CD14-positive monocyte (primary cell): ENCODE measurements at regions not wholly inside any gene's neighbourhood (a gene's known extent, or its start where the extent isn't known, plus 50 kb on each side); places are given as distances from the start of the nearest gene placed in this dataset.

ENCODE experiments used
- DNase-seq, 3 donors: peaks; one replicate each; pipeline ENCODE4 v3.0.0-alpha.2; 2011 to 2022
- H2AFZ ChIP-seq: 2 replicates; pipeline ENCODE4 v1.6.0; 2012; ENCODE audit warnings: mild to moderate bottlenecking, low read depth, low read length, inconsistent platforms; ENCODE audit not compliant: insufficient read depth, poor library complexity, severe bottlenecking
- H3K27ac ChIP-seq, 2 donors: 1 replicate in 1 of 2; 2 replicates in 1 of 2; pipeline ENCODE4 v1.5.1; 2012 to 2013; ENCODE audit warnings: low read length in 2 of 2, control low read depth in 1 of 2, inconsistent platforms in 1 of 2, low read depth in 1 of 2, mild to moderate bottlenecking in 1 of 2
- H3K27me3 ChIP-seq, 2 donors: one replicate each; pipeline versions ENCODE4 v1.6.0 to v1.6.1; 2011 to 2013; ENCODE audit warnings: low read length in 2 of 2; ENCODE audit not compliant: control insufficient read depth in 2 of 2, insufficient read depth in 2 of 2
- H3K36me3 ChIP-seq, 2 donors: replicated peaks in 1 of 2; 1 replicate in 1 of 2; 2 replicates in 1 of 2; pipeline versions ENCODE4 v1.5.1 to v1.6.1; 2012 to 2013; ENCODE audit warnings: low read length in 2 of 2, control low read depth in 1 of 2, inconsistent platforms in 1 of 2, mild to moderate bottlenecking in 1 of 2; ENCODE audit not compliant: insufficient read depth in 2 of 2, control insufficient read depth in 1 of 2
- H3K4me1 ChIP-seq, 2 donors: 1 replicate in 1 of 2; 2 replicates in 1 of 2; pipeline versions ENCODE4 v1.5.1 to v1.6.1; 2012 to 2013; ENCODE audit warnings: low read length in 2 of 2, control low read depth in 1 of 2, inconsistent platforms in 1 of 2, mild to moderate bottlenecking in 1 of 2, moderate library complexity in 1 of 2; ENCODE audit not compliant: insufficient read depth in 2 of 2, control insufficient read depth in 1 of 2
- H3K4me2 ChIP-seq: replicated peaks from 2 replicates; pipeline ENCODE3; 2012; ENCODE audit warnings: low read length, moderate library complexity, mild to moderate bottlenecking; ENCODE audit not compliant: poor library complexity, severe bottlenecking; ENCODE audit errors: extremely low read depth
- H3K4me3 ChIP-seq, 3 experiments: fragments of 200-600 bp in 1 of 3; sonication (generic) in 1 of 3; replicated peaks in 1 of 3; 1 replicate in 2 of 3; 2 replicates in 1 of 3; pipeline ENCODE4 v1.5.1; 2011 to 2013; ENCODE audit warnings: low read length in 3 of 3, mild to moderate bottlenecking in 3 of 3, control low read depth in 2 of 3, low read depth in 2 of 3, inconsistent platforms in 1 of 3, moderate library complexity in 1 of 3
- H3K79me2 ChIP-seq: 2 replicates; pipeline ENCODE4 v1.6.0; 2012; ENCODE audit warnings: mild to moderate bottlenecking, control low read depth, inconsistent platforms, low read length, moderate library complexity; ENCODE audit not compliant: insufficient read depth
- H3K9ac ChIP-seq: 2 replicates; pipeline ENCODE4 v1.6.0; 2017; ENCODE audit warnings: low read length, mild to moderate bottlenecking; ENCODE audit not compliant: insufficient read depth, poor library complexity, severe bottlenecking
- H3K9me3 ChIP-seq, 2 donors: replicated peaks in 1 of 2; 1 replicate in 1 of 2; 2 replicates in 1 of 2; pipeline versions ENCODE4 v1.5.1 to v1.6.1; 2012 to 2013; ENCODE audit warnings: low read length in 2 of 2, control low read depth in 1 of 2; ENCODE audit not compliant: control insufficient read depth in 1 of 2, insufficient read depth in 1 of 2
- H4K20me1 ChIP-seq: 2 replicates; pipeline ENCODE4 v1.6.0; 2012; ENCODE audit warnings: mild to moderate bottlenecking, low read length, control low read depth, moderate library complexity; ENCODE audit not compliant: insufficient read depth
- H3K27ac Mint-ChIP-seq, 7 donors: one replicate each; pipeline ENCODE4 v1.8.0; 2020; ENCODE audit warnings: mild to moderate bottlenecking in 7 of 7, mixed read lengths in 7 of 7, moderate library complexity in 6 of 7, inconsistent platforms in 2 of 7
- H3K27me3 Mint-ChIP-seq, 3 donors: one replicate each; pipeline ENCODE4 v1.8.0; 2021 to 2022; ENCODE audit warnings: low read depth in 3 of 3, mild to moderate bottlenecking in 3 of 3, mixed read lengths in 3 of 3, moderate library complexity in 3 of 3, inconsistent platforms in 1 of 3
- H3K36me3 Mint-ChIP-seq, 2 donors: one replicate each; pipeline ENCODE4 v1.8.0; 2020; ENCODE audit warnings: mixed read lengths in 2 of 2, inconsistent platforms in 1 of 2, mild to moderate bottlenecking in 1 of 2
- H3K4me1 Mint-ChIP-seq: one replicate; pipeline ENCODE4 v1.8.0; 2020; ENCODE audit warnings: mild to moderate bottlenecking, mixed read lengths
- H3K4me3 Mint-ChIP-seq, 2 donors: one replicate each; pipeline ENCODE4 v1.8.0; 2020; ENCODE audit warnings: mild to moderate bottlenecking in 2 of 2, mixed read lengths in 2 of 2, moderate library complexity in 1 of 2
- H3K9me3 Mint-ChIP-seq, 7 donors: one replicate each; pipeline ENCODE4 v1.8.0; 2020 to 2022; ENCODE audit warnings: mixed read lengths in 7 of 7, mild to moderate bottlenecking in 6 of 7, moderate library complexity in 6 of 7, inconsistent platforms in 2 of 7
- CTCF ChIP-seq: fragments of 200-600 bp; IDR thresholded peaks from one replicate; pipeline ENCODE4 v1.8.0; 2022; ENCODE audit warnings: antibody characterized with exemption, mild to moderate bottlenecking
- WGBS: methylation state at CpG from one replicate; pipeline ENCODE4 v1.1.5; 2013; ENCODE audit warnings: missing lambda C conversion rate; ENCODE audit not compliant: insufficient coverage; 5-methylcytosine and 5-hydroxymethylcytosine counted together
- intact Hi-C, 2 donors: fragments of 100-400 bp; cut with micrococcal nuclease; formaldehyde crosslinking; loops; one replicate each; pipeline versions ENCODE4 v1.15.0 to v1.15.1; 2023

- Histone ChIP-seq H3K27ac (no peak overlapping the region), H2AFZ (no peak overlapping the region), H3K9ac (no peak overlapping the region), H3K9me3 (no peaks in the 10 kb centered on the region), H3K4me2 (no peak overlapping the region), H3K27me3 (no peaks in the 10 kb centered on the region), H3K36me3 (no peaks in the 10 kb centered on the region), H3K4me3 (no peak overlapping the region), H3K4me1 (no peaks in the 10 kb centered on the region), H4K20me1 (no peaks in the 10 kb centered on the region), H3K79me2 (no peaks in the 10 kb centered on the region)
- H3K36me3 Mint-ChIP-seq, result no peaks in the 10 kb centered on the region
- H3K4me3 Mint-ChIP-seq, result no peak overlapping the region
- DNase-seq, result no peak
- H3K9me3 Mint-ChIP-seq, result peaks cover 0 to 12% (median 7%) of the 10 kb centered on the region in 7 donors
- intact Hi-C loops, result no loop called here
- no CpG with 5 or more reads among the region's 2 CpGs for WGBS
- no peak for TF ChIP-seq CTCF
- no peak overlapping the region for H3K27ac Mint-ChIP-seq
- H3K27me3 Mint-ChIP-seq, result peaks cover 4 to 6% (median 5%) of the 10 kb centered on the region in 3 donors
- peaks cover 7% of the 10 kb centered on the region for H3K4me1 Mint-ChIP-seq
These were observed 52.9 kb upstream of the PDGFRA start for GRCh38 chr4:54176202-54176601.
